ENCODE measurements at regions not wholly inside any gene's neighbourhood (a gene's known extent, or its start where the extent isn't known, plus 50 kb on each side); places are given as distances from the start of the nearest gene placed in this dataset.

DNA sequence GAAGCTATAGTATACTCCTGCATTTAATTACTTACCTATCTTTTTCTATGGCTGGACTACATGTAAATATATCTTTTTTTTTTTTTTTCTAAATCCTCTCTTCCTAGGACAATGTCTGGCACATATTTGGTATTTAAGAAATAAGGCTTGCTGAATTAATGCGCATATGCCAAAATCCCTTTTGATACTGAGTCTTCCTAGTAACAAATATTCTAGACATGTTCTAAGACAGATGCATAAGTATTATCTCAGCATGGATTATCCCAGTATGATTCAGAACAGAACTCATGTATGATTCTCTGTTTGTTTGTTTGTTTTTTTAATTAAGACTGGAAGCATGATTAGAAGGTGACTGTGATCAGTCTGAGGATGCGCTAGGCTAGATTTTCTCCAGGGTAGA is 249.8 kb upstream of the ZNF717 start:
- Histone ChIP-seq H3K27me3 (no peaks in the 10 kb centered on the region), H3K36me3 (no peaks in the 10 kb centered on the region), H3K9me3 (peaks cover 3% of the 10 kb centered on the region), H3K4me1 (no peaks in the 10 kb centered on the region), H3K4me3 (no peak overlapping the region), H3K27ac (no peak overlapping the region)
- TF ChIP-seq, protein P1, sequence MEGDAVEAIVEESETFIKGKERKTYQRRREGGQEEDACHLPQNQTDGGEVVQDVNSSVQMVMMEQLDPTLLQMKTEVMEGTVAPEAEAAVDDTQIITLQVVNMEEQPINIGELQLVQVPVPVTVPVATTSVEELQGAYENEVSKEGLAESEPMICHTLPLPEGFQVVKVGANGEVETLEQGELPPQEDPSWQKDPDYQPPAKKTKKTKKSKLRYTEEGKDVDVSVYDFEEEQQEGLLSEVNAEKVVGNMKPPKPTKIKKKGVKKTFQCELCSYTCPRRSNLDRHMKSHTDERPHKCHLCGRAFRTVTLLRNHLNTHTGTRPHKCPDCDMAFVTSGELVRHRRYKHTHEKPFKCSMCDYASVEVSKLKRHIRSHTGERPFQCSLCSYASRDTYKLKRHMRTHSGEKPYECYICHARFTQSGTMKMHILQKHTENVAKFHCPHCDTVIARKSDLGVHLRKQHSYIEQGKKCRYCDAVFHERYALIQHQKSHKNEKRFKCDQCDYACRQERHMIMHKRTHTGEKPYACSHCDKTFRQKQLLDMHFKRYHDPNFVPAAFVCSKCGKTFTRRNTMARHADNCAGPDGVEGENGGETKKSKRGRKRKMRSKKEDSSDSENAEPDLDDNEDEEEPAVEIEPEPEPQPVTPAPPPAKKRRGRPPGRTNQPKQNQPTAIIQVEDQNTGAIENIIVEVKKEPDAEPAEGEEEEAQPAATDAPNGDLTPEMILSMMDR (IDR thresholded peaks at IDR 0.05) = no peak
- no peak for DNase-seq
- no peak for ATAC-seq
- intact Hi-C loops (cut with DNase I) = no loop called here

DNA sequence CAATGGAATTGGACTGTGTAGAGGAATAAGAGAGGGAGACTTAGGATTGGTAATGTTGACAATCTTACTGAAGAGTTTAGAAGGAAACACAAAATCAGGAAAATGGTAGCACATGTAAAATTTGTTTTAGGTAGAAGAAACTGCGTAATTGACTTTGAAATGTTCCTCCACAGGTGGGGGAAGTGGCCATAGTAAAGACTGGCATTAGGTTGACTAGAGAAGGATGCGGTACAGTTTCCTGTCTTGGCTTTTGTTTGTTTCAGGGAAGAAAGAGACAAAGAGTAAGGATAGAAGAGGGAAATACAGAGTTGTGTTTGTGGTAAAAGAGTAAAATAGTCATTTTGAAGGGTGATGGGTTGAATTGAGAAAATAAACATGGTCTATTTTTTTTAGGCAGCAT is 253.6 kb upstream of the ZNF717 start:
- ATAC-seq = no peak
- intact Hi-C loops (cut with DNase I) = no loop called here
- TF ChIP-seq, protein P1 (IDR thresholded peaks at IDR 0.05) = no peak

DNA sequence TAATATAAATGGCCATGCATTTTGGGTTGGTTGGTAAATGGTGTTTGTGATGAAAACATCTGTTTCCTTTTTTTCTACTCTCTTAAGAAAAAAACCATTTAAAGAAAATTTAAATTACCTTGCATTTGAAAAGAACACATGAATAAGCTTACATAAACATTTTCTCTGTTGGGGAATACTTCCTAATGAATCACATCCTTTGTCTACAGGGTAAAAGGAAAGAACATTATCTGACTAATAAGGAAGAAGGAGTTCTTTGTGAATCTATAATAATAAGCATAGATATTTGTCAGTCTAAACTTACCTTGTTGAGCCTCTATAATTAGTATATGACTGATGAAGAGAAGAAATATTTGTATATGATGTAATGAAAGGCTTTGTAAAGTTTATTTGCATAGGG is 254.1 kb upstream of the ZNF717 start:
- peaks cover 3% of the 10 kb centered on the region for H3K4me1 ChIP-seq
- TF ChIP-seq, protein P1 (IDR thresholded peaks at IDR 0.05) = no peak
- no peak overlapping the region for H3K27ac ChIP-seq
- ATAC-seq (no peak), DNase-seq (no peak)
- H3K27me3 ChIP-seq = no peaks in the 10 kb centered on the region
- intact Hi-C loops (cut with DNase I) = no loop called here
- H3K36me3 ChIP-seq = no peaks in the 10 kb centered on the region
- no peaks in the 10 kb centered on the region for H3K9me3 ChIP-seq
- H3K4me3 ChIP-seq = no peak overlapping the region

More for the DNA sequence above, 253.6 kb upstream of the ZNF717 start:
- Histone ChIP-seq H3K36me3 (no peaks in the 10 kb centered on the region), H3K27me3 (no peaks in the 10 kb centered on the region), H3K9me3 (no peaks in the 10 kb centered on the region), H3K27ac (no peak overlapping the region), H3K4me3 (no peak overlapping the region), H3K4me1 (peaks cover 3% of the 10 kb centered on the region)
- DNase-seq = no peak

DNA sequence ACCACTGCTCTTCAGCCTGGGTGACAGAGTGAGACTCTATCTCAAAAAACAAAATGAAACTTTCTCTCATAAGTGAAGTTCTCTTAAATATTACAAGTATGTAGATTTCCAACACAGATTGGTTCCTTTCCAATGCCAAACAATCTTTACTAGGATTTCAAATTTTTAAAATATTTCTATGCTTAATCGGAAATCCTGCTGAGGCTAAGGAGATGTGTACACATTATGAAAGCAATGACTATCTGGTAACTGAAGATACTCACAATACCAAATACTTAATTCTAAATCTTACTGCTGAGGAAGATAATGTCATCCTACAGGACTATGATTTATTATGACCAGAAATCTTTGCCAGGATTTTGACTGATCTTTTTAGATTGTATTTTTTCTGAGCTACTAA is 255.6 kb upstream of the ZNF717 start:
- ATAC-seq (no peak), DNase-seq (no peak)
- intact Hi-C loops (cut with DNase I) = no loop called here
- Histone ChIP-seq H3K27ac (no peak overlapping the region), H3K4me3 (no peak overlapping the region), H3K4me1 (peaks cover 3% of the 10 kb centered on the region), H3K9me3 (no peaks in the 10 kb centered on the region), H3K27me3 (no peaks in the 10 kb centered on the region), H3K36me3 (no peaks in the 10 kb centered on the region)
- TF ChIP-seq, protein P1 (IDR thresholded peaks at IDR 0.05) = no peak

DNA sequence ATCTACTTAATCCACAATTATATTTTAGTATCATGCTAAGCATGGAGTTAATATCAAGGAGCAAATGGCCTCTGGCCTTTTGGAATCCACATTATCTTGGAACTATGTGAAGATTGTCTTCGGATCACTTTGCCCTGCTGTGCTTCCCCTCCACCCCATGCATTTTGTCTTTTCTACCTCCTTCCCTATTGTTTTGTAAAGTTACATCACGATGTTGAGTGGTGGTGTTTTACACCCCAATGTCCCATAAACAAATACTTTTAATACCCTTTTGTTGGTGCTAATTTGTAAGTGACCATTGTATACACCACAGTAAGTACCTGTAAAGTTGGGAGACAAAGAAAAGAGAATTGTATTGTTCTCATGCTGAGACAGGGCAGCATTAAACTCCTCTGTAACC is 258.4 kb upstream of the ZNF717 start:
- Histone ChIP-seq H3K36me3 (no peaks in the 10 kb centered on the region), H3K9me3 (no peaks in the 10 kb centered on the region), H3K4me3 (no peak overlapping the region), H3K27me3 (no peaks in the 10 kb centered on the region), H3K4me1 (peaks cover 3% of the 10 kb centered on the region), H3K27ac (no peak overlapping the region)
- ATAC-seq (no peak), DNase-seq (no peak)
- intact Hi-C loops (cut with DNase I) = no loop called here
- TF ChIP-seq, protein P1 (IDR thresholded peaks at IDR 0.05) = no peak
